Esophagus squamous epithelium (tissue), 5 donors: ENCODE measurements at regions not wholly inside any gene's neighbourhood (a gene's known extent, or its start where the extent isn't known, plus 50 kb on each side); places are given as distances from the start of the nearest gene placed in this dataset.

Experiments
- DNase-seq: peaks from one replicate; lab custom pipeline; 2025; lab: John Stamatoyannopoulos, UW
- H3K27ac ChIP-seq, 4 donors: fragments of 200-600 bp; sonication (generic); one replicate each; pipeline ENCODE4 v1.5.1; 2016 to 2019; ENCODE audit warnings: mild to moderate bottlenecking in 1 of 4
- H3K27me3 ChIP-seq, 4 donors: fragments of 200-600 bp; sonication (generic); 1 replicate in 3 of 4; 2 replicates in 1 of 4; pipeline versions ENCODE4 v1.5.1 to v1.6.0; 2017 to 2021; ENCODE audit warnings: antibody characterized with exemption in 1 of 4
- H3K36me3 ChIP-seq, 3 donors: fragments of 200-600 bp; sonication (generic); one replicate each; pipeline ENCODE4 v1.5.1; 2016 to 2019
- H3K4me1 ChIP-seq, 3 donors: fragments of 200-600 bp; sonication (generic); one replicate each; pipeline ENCODE4 v1.5.1; 2017 to 2019
- H3K4me3 ChIP-seq, 4 donors: fragments of 200-600 bp; sonication (generic); 1 replicate in 3 of 4; 2 replicates in 1 of 4; pipeline ENCODE4 v1.5.1; 2016 to 2019; ENCODE audit warnings: mild to moderate bottlenecking in 2 of 4, moderate library complexity in 1 of 4
- H3K9me3 ChIP-seq, 3 donors: fragments of 200-600 bp; sonication (generic); one replicate each; pipeline ENCODE4 v1.5.1; 2016 to 2019
- POLR2A ChIP-seq, 4 donors: fragments of 450-650 bp; IDR thresholded peaks; one replicate each; pipeline ENCODE4 v1.6.1; 2017; ENCODE audit warnings: antibody characterized with exemption in 4 of 4, mild to moderate bottlenecking in 4 of 4, moderate library complexity in 3 of 4
- WGBS, 2 donors: methylation state at CpG; one replicate each; pipeline ENCODE4 v1.1.5; 2018; 5-methylcytosine and 5-hydroxymethylcytosine counted together
- intact Hi-C: fragments of 100-400 bp; cut with DNase I; formaldehyde crosslinking; loops from one replicate; pipeline ENCODE4 v1.15.0; 2022
- TF ChIP-seq, protein P1 (sequence below), 6 experiments: fragments of 450-650 bp in 4 of 6; fragments of 200-600 bp in 2 of 6; sonication (generic) in 2 of 6; IDR thresholded peaks; one replicate each; pipeline ENCODE4 v1.5.1; 2016 to 2019; ENCODE audit warnings: antibody characterized with exemption in 6 of 6, mild to moderate bottlenecking in 4 of 6, moderate library complexity in 4 of 6
- donor health status: DM: yes; HTN: yes; CAD: no.

GRCh38 chr14:97206916-97207315 is 409.7 kb downstream of the VRK1 start:
- intact Hi-C loops, result no loop called here
- Histone ChIP-seq H3K36me3 (no peaks in the 10 kb centered on the region), H3K27me3 (peaks cover 0 to 16% (median 0%) of the 10 kb centered on the region in 4 donors), H3K4me3 (no peak overlapping the region), H3K27ac (no peak overlapping the region), H3K9me3 (no peaks in the 10 kb centered on the region), H3K4me1 (no peaks in the 10 kb centered on the region)
- WGBS, 2 donors, result 68 to 77% methylated on average over 11 of the region's 11 CpGs
- TF ChIP-seq, protein P1, sequence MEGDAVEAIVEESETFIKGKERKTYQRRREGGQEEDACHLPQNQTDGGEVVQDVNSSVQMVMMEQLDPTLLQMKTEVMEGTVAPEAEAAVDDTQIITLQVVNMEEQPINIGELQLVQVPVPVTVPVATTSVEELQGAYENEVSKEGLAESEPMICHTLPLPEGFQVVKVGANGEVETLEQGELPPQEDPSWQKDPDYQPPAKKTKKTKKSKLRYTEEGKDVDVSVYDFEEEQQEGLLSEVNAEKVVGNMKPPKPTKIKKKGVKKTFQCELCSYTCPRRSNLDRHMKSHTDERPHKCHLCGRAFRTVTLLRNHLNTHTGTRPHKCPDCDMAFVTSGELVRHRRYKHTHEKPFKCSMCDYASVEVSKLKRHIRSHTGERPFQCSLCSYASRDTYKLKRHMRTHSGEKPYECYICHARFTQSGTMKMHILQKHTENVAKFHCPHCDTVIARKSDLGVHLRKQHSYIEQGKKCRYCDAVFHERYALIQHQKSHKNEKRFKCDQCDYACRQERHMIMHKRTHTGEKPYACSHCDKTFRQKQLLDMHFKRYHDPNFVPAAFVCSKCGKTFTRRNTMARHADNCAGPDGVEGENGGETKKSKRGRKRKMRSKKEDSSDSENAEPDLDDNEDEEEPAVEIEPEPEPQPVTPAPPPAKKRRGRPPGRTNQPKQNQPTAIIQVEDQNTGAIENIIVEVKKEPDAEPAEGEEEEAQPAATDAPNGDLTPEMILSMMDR (IDR thresholded peaks at IDR 0.05), result no peak
- no peak for TF ChIP-seq POLR2A (IDR thresholded peaks at IDR 0.05)
- DNase-seq, result no peak

DNA sequence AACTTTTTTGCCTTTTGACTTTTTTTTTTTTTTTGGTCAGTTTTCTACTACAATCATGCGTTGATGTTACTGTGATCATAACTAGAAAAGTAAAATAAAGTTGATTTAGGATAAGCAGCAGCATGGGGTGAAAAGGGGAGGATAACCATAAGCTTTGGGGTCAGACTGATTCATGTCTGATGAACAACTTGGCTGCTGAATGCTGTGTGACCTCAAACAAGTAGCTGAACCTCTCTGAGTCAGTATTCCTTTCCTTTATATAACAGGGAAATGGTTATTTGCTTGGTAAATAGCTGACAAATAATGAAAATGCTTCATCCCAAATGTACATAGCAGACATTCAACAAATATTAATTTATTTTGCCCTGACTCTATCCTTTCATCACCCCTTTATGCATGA is 413.0 kb downstream of the VRK1 start:
- Histone ChIP-seq H3K36me3 (no peaks in the 10 kb centered on the region), H3K4me1 (no peaks in the 10 kb centered on the region), H3K9me3 (no peaks in the 10 kb centered on the region), H3K4me3 (no peak overlapping the region), H3K27me3 (peaks cover 0 to 13% (median 0%) of the 10 kb centered on the region in 4 donors), H3K27ac (no peak overlapping the region)
- TF ChIP-seq, protein P1 (IDR thresholded peaks at IDR 0.05), result no peak
- TF ChIP-seq POLR2A (IDR thresholded peaks at IDR 0.05), result no peak
- DNase-seq, result no peak
- WGBS, 2 donors, result 77 to 89% methylated on average over 1 of the region's 1 CpG
- intact Hi-C loops, result no loop called here

DNA sequence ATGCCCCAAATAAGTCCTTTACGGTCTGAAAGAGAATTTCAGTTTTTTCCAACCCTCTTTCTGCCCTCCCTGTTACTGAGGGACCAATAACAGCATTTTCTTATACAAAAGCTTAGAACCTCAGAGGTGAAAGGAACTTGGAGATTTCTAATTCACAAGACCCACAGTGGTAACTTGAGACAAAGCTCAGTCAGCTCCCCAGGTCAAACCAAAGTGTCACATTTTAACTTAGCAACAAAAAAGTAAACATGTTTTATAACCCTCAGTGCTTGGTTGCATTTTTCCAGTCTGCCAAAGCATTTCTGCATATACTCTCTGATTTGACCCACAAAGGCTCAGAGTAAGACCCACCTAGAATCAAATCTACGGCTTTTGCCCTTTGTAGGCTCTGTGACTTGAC is 415.2 kb downstream of the VRK1 start:
- Histone ChIP-seq H3K27ac (no peak overlapping the region), H3K27me3 (peaks cover 0 to 18% (median 0%) of the 10 kb centered on the region in 4 donors), H3K36me3 (no peaks in the 10 kb centered on the region), H3K9me3 (no peaks in the 10 kb centered on the region), H3K4me3 (no peak overlapping the region), H3K4me1 (no peaks in the 10 kb centered on the region)
- no peak for DNase-seq
- intact Hi-C loops, result no loop called here
- TF ChIP-seq, protein P1 (IDR thresholded peaks at IDR 0.05), result no peak
- no peak for TF ChIP-seq POLR2A (IDR thresholded peaks at IDR 0.05)
- 85 to 94% methylated on average over 2 of the region's 2 CpGs for WGBS, 2 donors

DNA sequence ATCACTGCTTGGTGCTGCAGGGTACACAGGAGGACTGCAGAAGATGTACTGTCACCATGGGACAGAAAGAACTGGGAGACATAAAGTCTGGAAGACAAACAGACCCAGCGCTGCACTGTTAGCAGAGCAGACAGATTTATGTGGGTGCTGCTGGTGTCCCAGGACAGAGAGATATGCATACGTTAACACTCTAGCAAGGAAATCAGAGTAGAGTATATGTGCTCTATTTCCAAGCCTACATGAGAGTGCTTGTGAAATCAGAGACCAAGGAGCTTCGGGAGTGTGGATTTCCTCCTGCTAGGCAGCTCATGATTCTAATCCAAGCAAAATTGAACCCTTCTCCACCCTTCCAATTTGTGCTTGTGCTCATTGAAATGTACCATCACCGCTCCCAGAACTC is 416.5 kb downstream of the VRK1 start:
- intact Hi-C loops, result no loop called here
- H3K36me3 ChIP-seq, result no peaks in the 10 kb centered on the region
- H3K4me1 ChIP-seq, result peaks cover 0 to 6% (median 3%) of the 10 kb centered on the region in 3 donors
- TF ChIP-seq, protein P1 (IDR thresholded peaks at IDR 0.05), result no peak
- no peak for TF ChIP-seq POLR2A (IDR thresholded peaks at IDR 0.05)
- H3K27ac ChIP-seq, result no peak overlapping the region
- 81 to 86% methylated on average over 3 to 4 of the region's 4 CpGs for WGBS, 2 donors
- H3K9me3 ChIP-seq, result no peaks in the 10 kb centered on the region
- H3K4me3 ChIP-seq, result no peak overlapping the region
- peaks cover 0 to 26% (median 0%) of the 10 kb centered on the region in 4 donors for H3K27me3 ChIP-seq
- no peak for DNase-seq

- TF ChIP-seq POLR2A (IDR thresholded peaks at IDR 0.05), result no peak
- TF ChIP-seq, protein P1 (IDR thresholded peaks at IDR 0.05), result no peak
- WGBS, 2 donors, result 75 to 81% methylated on average over 4 of the region's 4 CpGs
Observed at GRCh38 chr14:97215263-97215969, 418.2 kb downstream of the VRK1 start.

More at GRCh38 chr14:97215263-97215969, 418.2 kb downstream of the VRK1 start:
- H3K27ac ChIP-seq, result no peak overlapping the region
- H3K4me1 ChIP-seq, result peaks cover 0 to 19% (median 12%) of the 10 kb centered on the region in 3 donors
- peaks cover 0 to 37% (median 2%) of the 10 kb centered on the region in 4 donors for H3K27me3 ChIP-seq
- H3K36me3 ChIP-seq, result no peaks in the 10 kb centered on the region
- H3K9me3 ChIP-seq, result no peaks in the 10 kb centered on the region
- H3K4me3 ChIP-seq, result no peak overlapping the region
- DNase-seq, result no peak
- intact Hi-C loops, result no loop called here
